GM23338 (cell line): ENCODE measurements at regions not wholly inside any gene's neighbourhood (a gene's known extent, or its start where the extent isn't known, plus 50 kb on each side); places are given as distances from the start of the nearest gene placed in this dataset.

Experiments
- ATAC-seq: fragments of 200-7000 bp; cut with Tn5 transposase; 3 replicates; pipeline ENCODE4 v1.9.1; 2020
- DNase-seq: peaks from one replicate; pipeline ENCODE4 v3.0.0-alpha.2; 2015; ENCODE audit warnings: low spot score
- H2AFZ ChIP-seq: fragments of 200-600 bp; sonication (generic); 2 replicates; pipeline ENCODE4 v1.8.0; 2016; ENCODE audit warnings: antibody characterized with exemption, mild to moderate bottlenecking, moderate library complexity
- H3F3A ChIP-seq: fragments of 200-600 bp; sonication (generic); replicated peaks from 2 replicates; pipeline ENCODE4 v1.8.0; 2017; ENCODE audit warnings: antibody characterized with exemption, mixed run types, low read depth
- H3K27ac ChIP-seq: fragments of 200-600 bp; sonication (generic); 2 replicates; pipeline ENCODE4 v1.6.1; 2016; ENCODE audit warnings: low read depth
- H3K27me3 ChIP-seq: fragments of 200-600 bp; sonication (generic); 2 replicates; pipeline ENCODE4 v1.8.0; 2016; ENCODE audit warnings: mild to moderate bottlenecking, mixed run types, moderate library complexity; ENCODE audit not compliant: insufficient read depth
- H3K36me3 ChIP-seq: fragments of 200-600 bp; sonication (generic); 2 replicates; pipeline ENCODE4 v1.8.0; 2016; ENCODE audit warnings: mild to moderate bottlenecking; ENCODE audit not compliant: insufficient read depth
- H3K4me1 ChIP-seq: fragments of 200-600 bp; sonication (generic); 2 replicates; pipeline ENCODE4 v1.8.0; 2016; ENCODE audit warnings: mild to moderate bottlenecking, moderate library complexity; ENCODE audit not compliant: insufficient read depth
- H3K4me2 ChIP-seq: fragments of 200-600 bp; sonication (generic); 2 replicates; pipeline ENCODE4 v1.7.1; 2017; ENCODE audit warnings: mixed run types
- H3K4me3 ChIP-seq: fragments of 200-600 bp; sonication (generic); 2 replicates; pipeline ENCODE4 v1.6.1; 2016; ENCODE audit warnings: mixed run types
- H3K79me2 ChIP-seq: fragments of 200-600 bp; sonication (generic); replicated peaks from 2 replicates; pipeline ENCODE4 v1.8.0; 2017; ENCODE audit warnings: mild to moderate bottlenecking; ENCODE audit not compliant: insufficient read depth
- H3K9me2 ChIP-seq: fragments of 200-600 bp; sonication (generic); 2 replicates; pipeline ENCODE4 v1.8.0; 2017; ENCODE audit not compliant: insufficient read depth
- H4K20me1 ChIP-seq: fragments of 200-600 bp; sonication (generic); replicated peaks from 2 replicates; pipeline ENCODE4 v1.8.0; 2017; ENCODE audit warnings: mild to moderate bottlenecking; ENCODE audit not compliant: insufficient read depth
- H3K27ac Mint-ChIP-seq: 2 replicates; pipeline ENCODE4 v1.8.0; 2020; ENCODE audit warnings: inconsistent platforms, mild to moderate bottlenecking, moderate library complexity, mixed read lengths
- H3K27me3 Mint-ChIP-seq: 3 replicates; pipeline ENCODE4 v1.8.0; 2022; ENCODE audit warnings: low read depth, mild to moderate bottlenecking, moderate library complexity, mixed read lengths, inconsistent platforms; ENCODE audit not compliant: insufficient read depth, poor library complexity
- H3K36me3 Mint-ChIP-seq: 3 replicates; pipeline ENCODE4 v1.8.0; 2021; ENCODE audit warnings: low read depth, mild to moderate bottlenecking, inconsistent platforms, moderate library complexity, mixed read lengths
- H3K4me1 Mint-ChIP-seq: 3 replicates; pipeline ENCODE4 v1.8.0; 2020; ENCODE audit warnings: mild to moderate bottlenecking, inconsistent platforms, mixed read lengths
- H3K4me3 Mint-ChIP-seq: 3 replicates; pipeline ENCODE4 v1.8.0; 2021; ENCODE audit warnings: moderate library complexity, mild to moderate bottlenecking, inconsistent platforms, mixed read lengths
- H3K9me3 Mint-ChIP-seq: 3 replicates; pipeline ENCODE4 v1.8.0; 2020; ENCODE audit warnings: moderate library complexity, mild to moderate bottlenecking, inconsistent platforms, mixed read lengths
- CREB1 ChIP-seq: fragments of 250-450 bp; sonication (Bioruptor Pico); IDR thresholded peaks from 2 replicates; pipeline ENCODE4 v1.5.0; 2020; ENCODE audit warnings: low read depth, mild to moderate bottlenecking, moderate library complexity
- EZH2 ChIP-seq: fragments of 200-600 bp; sonication (generic); IDR thresholded peaks from one replicate; pipeline ENCODE4 v1.8.0; 2017; ENCODE audit warnings: antibody characterized with exemption, mild to moderate bottlenecking, low read depth; ENCODE audit not compliant: unreplicated experiment
- EZH2phosphoT487 ChIP-seq: fragments of 200-600 bp; sonication (generic); IDR thresholded peaks from one replicate; pipeline ENCODE4 v1.8.1; 2018; ENCODE audit warnings: antibody characterized with exemption; ENCODE audit not compliant: unreplicated experiment
- JUNB ChIP-seq: IDR thresholded peaks from one replicate; pipeline ENCODE4 v1.6.1; 2016; ENCODE audit warnings: antibody characterized with exemption; ENCODE audit not compliant: unreplicated experiment
- NANOG ChIP-seq: IDR thresholded peaks from 2 replicates; pipeline ENCODE4 v1.6.1; 2016; ENCODE audit warnings: antibody characterized with exemption, borderline replicate concordance
- POLR2AphosphoS5 ChIP-seq: IDR thresholded peaks from 2 replicates; pipeline ENCODE4 v1.6.1; 2016; ENCODE audit warnings: antibody characterized with exemption, low read depth
- STAT1 ChIP-seq: IDR thresholded peaks from one replicate; pipeline ENCODE4 v1.6.1; 2016; ENCODE audit warnings: antibody characterized with exemption; ENCODE audit not compliant: unreplicated experiment
- TF ChIP-seq, protein P1 (sequence below): fragments of 250-450 bp; sonication (Bioruptor Pico); IDR thresholded peaks from 2 replicates; pipeline ENCODE4 v1.5.0; 2020; ENCODE audit warnings: mild to moderate bottlenecking, moderate library complexity
- TF ChIP-seq, protein P2 (sequence below): IDR thresholded peaks from one replicate; pipeline ENCODE4 v1.6.1; 2018; ENCODE audit warnings: antibody characterized with exemption; ENCODE audit not compliant: unreplicated experiment

DNA sequence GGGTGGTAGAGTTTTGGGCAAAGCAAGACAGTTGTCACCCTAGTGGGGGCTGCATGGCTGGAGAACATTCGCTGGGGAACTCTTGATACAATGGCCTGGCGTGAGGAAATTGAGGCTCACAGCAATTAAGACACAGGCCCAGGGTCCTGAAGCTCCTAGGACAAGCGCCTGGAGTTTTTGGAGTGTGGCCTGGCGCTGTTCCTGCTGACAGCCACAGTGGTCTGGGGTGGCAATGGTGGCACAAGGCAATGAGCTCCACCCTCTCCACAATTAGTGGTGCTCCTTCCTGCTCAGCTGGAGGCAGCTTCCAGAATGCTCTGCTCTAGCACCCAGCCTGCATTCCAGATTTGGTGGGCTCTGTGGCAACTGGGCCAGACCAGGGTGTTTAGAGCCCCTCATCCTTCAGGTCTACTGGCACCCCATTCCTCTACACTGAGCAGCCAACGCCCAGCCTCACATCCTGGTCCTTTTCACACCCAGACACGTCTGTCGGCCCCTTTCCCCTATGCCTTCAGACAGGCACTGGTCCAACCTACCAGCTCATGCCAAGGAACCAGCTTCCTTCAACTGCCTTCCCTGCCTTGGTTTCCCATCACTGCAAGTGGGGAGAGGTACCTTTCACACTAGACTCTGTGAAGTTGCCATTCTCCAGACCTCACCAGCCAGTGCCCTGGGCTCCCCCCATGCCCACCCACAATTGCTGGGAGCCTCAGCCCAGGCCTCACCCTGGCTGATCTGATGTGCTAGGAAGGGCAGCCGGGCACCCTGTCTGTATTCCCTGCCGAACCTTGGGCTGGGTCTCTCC, 138.1 kb upstream of the COL5A1 start (continued):
- TF ChIP-seq, protein P1, sequence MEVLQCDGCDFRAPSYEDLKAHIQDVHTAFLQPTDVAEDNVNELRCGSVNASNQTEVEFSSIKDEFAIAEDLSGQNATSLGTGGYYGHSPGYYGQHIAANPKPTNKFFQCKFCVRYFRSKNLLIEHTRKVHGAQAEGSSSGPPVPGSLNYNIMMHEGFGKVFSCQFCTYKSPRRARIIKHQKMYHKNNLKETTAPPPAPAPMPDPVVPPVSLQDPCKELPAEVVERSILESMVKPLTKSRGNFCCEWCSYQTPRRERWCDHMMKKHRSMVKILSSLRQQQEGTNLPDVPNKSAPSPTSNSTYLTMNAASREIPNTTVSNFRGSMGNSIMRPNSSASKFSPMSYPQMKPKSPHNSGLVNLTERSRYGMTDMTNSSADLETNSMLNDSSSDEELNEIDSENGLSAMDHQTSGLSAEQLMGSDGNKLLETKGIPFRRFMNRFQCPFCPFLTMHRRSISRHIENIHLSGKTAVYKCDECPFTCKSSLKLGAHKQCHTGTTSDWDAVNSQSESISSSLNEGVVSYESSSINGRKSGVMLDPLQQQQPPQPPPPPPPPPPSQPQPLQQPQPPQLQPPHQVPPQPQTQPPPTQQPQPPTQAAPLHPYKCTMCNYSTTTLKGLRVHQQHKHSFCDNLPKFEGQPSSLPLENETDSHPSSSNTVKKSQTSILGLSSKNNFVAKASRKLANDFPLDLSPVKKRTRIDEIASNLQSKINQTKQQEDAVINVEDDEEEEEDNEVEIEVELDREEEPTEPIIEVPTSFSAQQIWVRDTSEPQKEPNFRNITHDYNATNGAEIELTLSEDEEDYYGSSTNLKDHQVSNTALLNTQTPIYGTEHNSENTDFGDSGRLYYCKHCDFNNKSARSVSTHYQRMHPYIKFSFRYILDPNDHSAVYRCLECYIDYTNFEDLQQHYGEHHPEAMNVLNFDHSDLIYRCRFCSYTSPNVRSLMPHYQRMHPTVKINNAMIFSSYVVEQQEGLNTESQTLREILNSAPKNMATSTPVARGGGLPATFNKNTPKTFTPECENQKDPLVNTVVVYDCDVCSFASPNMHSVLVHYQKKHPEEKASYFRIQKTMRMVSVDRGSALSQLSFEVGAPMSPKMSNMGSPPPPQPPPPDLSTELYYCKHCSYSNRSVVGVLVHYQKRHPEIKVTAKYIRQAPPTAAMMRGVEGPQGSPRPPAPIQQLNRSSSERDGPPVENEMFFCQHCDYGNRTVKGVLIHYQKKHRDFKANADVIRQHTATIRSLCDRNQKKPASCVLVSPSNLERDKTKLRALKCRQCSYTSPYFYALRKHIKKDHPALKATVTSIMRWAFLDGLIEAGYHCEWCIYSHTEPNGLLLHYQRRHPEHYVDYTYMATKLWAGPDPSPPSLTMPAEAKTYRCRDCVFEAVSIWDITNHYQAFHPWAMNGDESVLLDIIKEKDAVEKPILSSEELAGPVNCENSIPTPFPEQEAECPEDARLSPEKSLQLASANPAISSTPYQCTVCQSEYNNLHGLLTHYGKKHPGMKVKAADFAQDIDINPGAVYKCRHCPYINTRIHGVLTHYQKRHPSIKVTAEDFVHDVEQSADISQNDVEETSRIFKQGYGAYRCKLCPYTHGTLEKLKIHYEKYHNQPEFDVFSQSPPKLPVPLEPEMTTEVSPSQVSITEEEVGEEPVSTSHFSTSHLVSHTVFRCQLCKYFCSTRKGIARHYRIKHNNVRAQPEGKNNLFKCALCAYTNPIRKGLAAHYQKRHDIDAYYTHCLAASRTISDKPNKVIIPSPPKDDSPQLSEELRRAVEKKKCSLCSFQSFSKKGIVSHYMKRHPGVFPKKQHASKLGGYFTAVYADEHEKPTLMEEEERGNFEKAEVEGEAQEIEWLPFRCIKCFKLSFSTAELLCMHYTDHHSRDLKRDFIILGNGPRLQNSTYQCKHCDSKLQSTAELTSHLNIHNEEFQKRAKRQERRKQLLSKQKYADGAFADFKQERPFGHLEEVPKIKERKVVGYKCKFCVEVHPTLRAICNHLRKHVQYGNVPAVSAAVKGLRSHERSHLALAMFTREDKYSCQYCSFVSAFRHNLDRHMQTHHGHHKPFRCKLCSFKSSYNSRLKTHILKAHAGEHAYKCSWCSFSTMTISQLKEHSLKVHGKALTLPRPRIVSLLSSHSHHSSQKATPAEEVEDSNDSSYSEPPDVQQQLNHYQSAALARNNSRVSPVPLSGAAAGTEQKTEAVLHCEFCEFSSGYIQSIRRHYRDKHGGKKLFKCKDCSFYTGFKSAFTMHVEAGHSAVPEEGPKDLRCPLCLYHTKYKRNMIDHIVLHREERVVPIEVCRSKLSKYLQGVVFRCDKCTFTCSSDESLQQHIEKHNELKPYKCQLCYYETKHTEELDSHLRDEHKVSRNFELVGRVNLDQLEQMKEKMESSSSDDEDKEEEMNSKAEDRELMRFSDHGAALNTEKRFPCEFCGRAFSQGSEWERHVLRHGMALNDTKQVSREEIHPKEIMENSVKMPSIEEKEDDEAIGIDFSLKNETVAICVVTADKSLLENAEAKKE (CRISPR knock-in tag) = no peak
- TF ChIP-seq POLR2AphosphoS5 (no peak), EZH2 (no peak), EZH2phosphoT487 (no peak), STAT1 (no peak), NANOG (no peak)

GRCh38 chr9:134504106-134504385, 137.6 kb upstream of the COL5A1 start:
- no peaks in the 10 kb centered on the region for H4K20me1 ChIP-seq
- Mint-ChIP-seq H3K36me3 (no peaks in the 10 kb centered on the region), H3K27ac (no peak overlapping the region), H3K27me3 (peaks cover 3% of the 10 kb centered on the region), H3K4me1 (no peaks in the 10 kb centered on the region), H3K4me3 (no peak overlapping the region), H3K9me3 (0 out of 3 replicates have a peak, but pooled peaks cover 7% of the 10 kb centered on the region)
- H3K9me2 ChIP-seq = no peaks in the 10 kb centered on the region
- no peaks in the 10 kb centered on the region for H3K79me2 ChIP-seq
- H3K4me2 ChIP-seq = no peak overlapping the region
- H2AFZ ChIP-seq = no peak overlapping the region
- H3K4me1 ChIP-seq = no peaks in the 10 kb centered on the region
- no peaks in the 10 kb centered on the region for H3F3A ChIP-seq
- ATAC-seq (no peak), DNase-seq (no peak)
- no peak overlapping the region for H3K4me3 ChIP-seq
- H3K36me3 ChIP-seq = no peaks in the 10 kb centered on the region
- no peaks in the 10 kb centered on the region for H3K27me3 ChIP-seq
- no peak overlapping the region for H3K27ac ChIP-seq
- TF ChIP-seq CREB1 (CRISPR knock-in tag) = no peak
- TF ChIP-seq, protein P2, sequence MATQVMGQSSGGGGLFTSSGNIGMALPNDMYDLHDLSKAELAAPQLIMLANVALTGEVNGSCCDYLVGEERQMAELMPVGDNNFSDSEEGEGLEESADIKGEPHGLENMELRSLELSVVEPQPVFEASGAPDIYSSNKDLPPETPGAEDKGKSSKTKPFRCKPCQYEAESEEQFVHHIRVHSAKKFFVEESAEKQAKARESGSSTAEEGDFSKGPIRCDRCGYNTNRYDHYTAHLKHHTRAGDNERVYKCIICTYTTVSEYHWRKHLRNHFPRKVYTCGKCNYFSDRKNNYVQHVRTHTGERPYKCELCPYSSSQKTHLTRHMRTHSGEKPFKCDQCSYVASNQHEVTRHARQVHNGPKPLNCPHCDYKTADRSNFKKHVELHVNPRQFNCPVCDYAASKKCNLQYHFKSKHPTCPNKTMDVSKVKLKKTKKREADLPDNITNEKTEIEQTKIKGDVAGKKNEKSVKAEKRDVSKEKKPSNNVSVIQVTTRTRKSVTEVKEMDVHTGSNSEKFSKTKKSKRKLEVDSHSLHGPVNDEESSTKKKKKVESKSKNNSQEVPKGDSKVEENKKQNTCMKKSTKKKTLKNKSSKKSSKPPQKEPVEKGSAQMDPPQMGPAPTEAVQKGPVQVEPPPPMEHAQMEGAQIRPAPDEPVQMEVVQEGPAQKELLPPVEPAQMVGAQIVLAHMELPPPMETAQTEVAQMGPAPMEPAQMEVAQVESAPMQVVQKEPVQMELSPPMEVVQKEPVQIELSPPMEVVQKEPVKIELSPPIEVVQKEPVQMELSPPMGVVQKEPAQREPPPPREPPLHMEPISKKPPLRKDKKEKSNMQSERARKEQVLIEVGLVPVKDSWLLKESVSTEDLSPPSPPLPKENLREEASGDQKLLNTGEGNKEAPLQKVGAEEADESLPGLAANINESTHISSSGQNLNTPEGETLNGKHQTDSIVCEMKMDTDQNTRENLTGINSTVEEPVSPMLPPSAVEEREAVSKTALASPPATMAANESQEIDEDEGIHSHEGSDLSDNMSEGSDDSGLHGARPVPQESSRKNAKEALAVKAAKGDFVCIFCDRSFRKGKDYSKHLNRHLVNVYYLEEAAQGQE = no peak
- no peak for TF ChIP-seq JUNB
